HG03457 (cell line): ENCODE measurements at regions not wholly inside any gene's neighbourhood (a gene's known extent, or its start where the extent isn't known, plus 50 kb on each side); places are given as distances from the start of the nearest gene placed in this dataset.
"Not testable (repeated sequence)": the region's sequence is repeated elsewhere in the genome, so short reads cannot be mapped to it uniquely, and the experiment has no call there.

Experiments
- ATAC-seq: cut with Tn5 transposase; IDR thresholded peaks from one replicate; pipeline ENCODE4 v1.9.1; 2021; ENCODE audit warnings: moderate number of reproducible peaks; ENCODE audit not compliant: unreplicated experiment

DNA sequence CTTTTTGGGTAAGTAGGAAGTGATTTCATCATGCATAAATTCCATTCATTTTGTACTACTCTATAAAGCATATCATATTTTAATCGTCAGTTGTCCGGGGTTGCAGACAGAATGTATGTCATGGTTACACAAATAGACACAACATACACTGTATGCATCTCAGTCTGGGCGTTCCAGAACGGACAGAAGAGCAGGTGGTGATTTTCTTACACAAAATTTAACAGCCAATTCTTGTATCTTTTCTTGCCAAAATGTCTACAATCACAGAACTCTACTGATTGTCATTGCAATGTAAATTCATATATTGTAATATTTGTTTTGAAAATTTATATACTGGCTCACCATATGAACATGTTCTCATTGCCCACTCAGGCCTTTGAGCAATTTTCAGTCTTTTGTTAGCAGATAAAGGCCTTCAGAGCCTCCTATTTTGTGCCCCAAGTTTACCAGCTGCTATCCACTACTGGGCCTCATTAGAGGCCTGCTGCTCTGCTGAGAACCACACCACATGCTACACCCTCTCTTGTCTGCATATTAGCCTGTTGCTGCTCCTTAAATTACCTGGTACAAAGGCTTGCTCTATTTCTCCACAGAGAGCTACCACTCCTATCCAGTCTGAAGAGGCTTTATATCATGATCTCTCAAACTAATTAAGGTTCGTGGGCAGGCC, 61.5 kb downstream of the PRDM13 start:
- ATAC-seq = no peak

DNA sequence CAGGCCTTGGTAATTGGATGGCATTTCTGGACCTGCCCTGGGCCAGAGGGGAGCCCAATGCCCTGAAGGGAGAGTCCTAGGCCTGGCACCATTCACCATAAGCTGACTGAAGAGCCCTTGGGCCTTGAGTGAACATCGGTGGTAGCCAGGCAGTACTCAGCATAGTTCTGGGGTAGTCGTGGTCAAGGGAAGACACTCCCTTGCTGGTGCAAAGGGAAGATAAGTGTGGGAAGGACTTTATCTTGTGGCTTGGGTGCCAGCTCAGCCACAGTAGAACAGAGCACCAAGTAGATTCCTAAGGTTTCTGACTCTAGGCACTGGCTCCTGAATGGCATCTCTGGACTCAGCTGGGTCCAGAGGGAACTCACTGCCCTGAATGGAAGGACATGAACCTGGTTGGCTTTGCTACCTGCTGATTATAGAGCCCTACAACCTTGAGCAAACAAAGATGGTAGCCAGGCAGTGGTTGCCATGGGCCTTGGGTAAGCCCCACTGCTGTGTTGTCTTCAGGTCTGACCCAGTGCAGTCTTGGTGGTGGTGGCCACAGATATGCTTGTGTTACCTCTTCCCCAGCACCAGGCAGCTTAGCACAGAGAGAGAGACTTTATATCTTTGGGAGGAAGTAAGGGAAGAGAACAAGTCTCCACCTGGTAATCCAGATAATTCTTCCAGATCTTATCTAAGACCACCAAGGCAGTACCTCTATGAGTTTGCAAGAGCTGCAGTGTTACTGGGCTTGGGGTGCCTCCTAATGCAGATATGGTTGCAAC, 83.5 kb downstream of the PRDM13 start:
- ATAC-seq = no peak

DNA sequence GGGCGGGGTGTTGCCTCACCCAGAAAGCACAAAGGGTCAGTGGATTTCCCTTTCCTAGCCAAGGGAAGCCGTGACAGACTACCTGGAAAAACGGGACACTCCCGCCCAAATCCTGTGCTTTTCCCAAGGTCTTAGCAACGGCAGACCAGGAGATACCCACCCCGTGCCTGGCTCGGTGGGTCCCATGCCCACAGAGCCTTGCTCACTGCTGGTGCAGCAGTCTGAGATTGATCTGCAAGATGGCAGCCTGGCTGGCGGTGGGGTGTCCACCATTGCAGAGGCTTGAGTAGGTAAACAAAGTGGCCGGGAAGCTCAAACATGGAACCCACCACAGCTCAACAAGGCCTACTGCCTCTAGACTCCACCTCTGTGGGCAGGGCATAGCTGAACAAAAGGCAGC, 95.7 kb downstream of the PRDM13 start:
- ATAC-seq = not testable (repeated sequence)

DNA sequence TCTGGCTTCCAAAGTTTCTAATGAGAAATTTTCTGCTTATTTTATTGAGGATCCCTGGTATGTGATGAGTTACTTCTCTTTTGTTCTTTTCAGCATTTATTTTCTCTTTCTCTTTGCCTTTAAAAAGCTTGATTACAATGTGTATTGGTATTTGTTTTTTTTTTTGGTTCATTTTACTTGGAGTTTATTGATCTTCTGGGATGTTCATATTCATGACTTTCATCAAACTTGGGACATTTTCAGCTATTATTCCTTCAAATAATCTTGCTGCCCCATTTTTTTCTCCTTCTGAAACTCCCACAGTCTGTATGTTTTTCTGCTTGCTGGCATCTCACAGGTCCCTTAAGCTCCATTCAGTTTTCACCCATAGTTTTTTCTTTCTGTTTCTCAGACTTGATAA, 102.4 kb downstream of the PRDM13 start:
- no peak for ATAC-seq

DNA sequence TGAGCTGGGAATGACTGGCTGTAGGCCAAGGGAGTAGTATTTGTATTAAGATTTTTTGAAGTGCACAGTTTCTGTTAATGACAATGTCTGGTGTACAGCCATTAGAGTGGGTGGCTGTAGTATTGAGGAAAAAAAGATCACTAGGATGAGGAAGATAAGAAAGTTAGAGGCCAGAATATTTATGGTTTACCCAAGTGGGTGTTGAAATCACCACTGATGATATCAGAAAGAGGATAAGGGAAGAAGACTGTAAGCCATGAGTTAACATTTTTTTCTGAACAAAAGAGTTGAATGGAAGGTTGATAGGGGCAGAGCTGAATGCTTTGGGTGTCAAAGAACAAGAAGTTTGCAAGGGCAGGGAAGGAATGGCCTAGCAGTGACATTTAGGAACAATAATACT, 104.7 kb downstream of the PRDM13 start:
- no peak for ATAC-seq

DNA sequence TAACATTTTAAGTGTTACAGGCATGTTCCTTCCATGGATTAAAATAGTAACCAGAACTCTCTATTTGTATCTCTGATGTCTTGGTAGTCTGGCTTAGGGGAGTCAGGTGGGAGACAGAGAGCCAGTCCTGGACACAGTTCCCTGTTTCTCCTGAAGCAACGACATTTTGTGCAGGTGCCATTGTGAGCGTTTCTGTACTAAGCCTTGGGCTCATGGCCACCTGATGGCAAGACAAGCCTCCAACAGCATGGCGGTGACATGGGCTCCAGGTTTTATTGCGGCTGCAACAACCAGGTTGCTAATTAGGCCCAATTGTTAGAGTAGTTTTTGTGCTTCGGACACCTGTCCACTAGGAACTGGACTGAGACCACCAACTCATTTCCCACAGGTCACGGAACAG, 105.3 kb downstream of the PRDM13 start:
- no peak for ATAC-seq

DNA sequence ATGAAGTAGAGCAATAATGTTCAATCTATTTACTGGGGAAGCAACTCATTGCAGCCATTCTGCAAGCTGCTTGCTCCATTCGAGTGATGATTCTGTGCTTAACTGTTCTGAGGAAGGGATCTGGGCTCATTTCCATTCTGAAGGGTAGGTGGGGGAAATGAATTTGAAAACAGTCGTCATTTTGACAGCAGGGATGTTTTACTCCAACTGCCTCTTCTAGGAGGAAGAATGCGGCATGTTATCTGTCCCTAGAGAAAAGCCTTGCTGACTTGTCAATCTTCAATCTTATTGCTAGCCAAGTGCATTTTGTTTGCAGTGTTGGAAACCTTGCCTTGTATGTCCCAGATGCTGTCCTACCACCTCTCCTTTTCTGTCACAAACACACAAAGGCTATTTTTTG, 105.9 kb downstream of the PRDM13 start:
- no peak for ATAC-seq

DNA sequence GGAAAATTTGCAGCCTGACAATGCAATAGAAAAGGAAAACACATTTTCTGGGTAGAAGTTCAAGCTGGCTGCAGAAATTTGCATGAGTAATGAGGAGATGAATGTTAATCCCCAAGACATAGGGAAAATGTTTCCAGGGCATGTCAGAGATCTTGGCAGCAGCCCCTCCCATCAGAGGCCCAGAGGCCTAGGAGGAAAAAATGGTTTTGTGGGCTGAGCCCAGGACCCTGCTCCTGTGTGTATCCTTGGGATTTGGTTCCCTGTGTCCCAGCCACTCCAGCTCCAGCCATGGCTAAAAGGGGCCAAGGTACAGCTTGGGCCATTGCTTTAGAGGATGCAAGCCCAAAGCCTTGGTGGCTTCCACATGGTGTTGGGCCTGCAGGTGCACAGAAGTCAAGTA, 115.4 kb downstream of the PRDM13 start:
- not testable (repeated sequence) for ATAC-seq

DNA sequence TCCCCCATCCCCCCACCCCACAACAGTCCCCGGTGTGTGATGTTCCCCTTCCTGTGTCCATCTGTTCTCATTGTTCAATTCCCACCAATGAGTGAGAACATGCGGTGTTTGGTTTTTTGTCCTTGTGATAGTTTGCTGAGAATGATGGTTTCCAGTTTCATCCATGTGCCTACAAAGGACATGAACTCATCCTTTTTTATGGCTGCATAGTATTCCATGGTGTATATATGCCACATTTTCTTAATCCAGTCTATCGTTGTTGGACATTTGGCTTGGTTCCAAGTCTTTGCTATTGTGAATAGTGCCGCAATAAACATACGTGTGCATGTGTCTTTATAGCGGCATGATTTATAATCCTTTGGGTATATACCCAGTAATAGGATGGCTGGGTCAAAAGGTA, 123.6 kb downstream of the PRDM13 start:
- not testable (repeated sequence) for ATAC-seq

DNA sequence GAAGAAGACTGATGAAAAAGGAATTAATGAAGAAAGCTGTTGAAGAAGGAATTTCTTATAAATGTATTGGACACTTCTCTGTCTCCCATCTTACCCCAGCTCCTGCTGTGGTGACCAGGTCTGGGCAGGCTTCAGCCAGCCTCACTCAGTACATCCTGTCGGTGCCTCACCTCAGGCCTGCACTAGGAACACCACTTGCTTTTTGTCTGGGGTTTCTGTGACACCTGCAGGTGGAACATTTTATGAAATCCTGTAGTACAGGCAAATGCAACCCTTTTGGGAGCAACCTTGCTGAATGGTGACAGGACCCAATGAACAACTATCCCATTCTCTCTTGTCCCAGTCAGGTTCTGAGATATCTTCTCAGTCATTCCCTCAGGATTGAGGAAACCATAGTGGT, 129.7 kb downstream of the PRDM13 start:
- ATAC-seq = no peak

DNA sequence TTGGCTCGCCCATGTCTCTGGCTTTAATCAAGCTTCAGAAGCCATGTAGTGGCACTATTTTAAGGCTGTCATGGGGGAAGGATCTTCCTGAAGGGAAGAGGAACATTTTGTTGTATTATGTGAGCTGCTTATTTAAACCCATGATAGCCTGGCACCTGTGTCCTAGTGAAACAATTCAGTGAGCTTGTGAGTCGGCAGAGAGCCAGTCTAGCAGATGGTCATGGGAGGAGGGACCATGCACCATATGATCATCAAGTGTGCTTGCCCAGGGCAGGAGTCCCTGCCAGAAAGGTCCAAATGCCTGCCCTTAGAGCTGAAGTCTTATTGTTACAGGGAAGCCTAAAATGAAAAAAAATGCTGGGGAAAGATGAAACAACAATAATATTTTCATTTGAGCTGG, 132.9 kb downstream of the PRDM13 start:
- no peak for ATAC-seq

DNA sequence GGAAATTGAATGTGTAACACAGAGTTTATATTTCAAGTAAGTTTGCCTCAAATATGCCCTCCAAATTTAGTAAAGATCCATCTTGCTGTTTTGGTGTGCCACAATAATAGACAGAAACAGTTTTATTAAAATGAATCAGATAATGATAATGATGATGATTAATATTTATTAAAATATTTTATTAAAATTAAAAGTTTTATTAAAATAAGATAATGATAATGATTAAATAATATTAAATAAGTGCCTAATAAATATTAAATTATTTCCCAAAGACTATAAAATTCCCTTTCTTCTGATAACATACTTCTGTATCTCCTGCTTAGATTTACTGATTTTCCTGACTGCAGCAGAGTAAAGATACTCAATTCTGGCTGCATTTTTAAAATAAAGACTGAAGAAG, 134.5 kb downstream of the PRDM13 start:
- no peak for ATAC-seq

DNA sequence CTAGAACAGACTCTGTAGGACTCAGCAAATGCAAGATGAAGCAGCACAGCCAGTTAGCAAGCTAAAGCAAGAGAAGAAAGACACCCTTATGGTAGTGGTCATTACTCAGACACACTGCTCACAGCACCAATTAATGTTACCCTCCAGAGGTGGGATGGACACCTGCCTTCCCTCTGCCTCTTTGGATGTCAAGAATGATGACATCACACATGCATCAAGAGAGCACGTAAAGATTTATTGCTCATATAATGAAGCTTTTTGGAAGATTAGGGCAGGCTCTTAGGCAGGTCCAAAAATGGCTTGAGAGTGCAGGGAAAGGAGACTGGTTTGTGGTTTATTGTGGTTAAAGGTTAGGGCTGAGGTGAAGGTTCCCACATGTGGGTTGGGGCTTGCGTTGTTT, 137.0 kb downstream of the PRDM13 start:
- ATAC-seq = no peak

DNA sequence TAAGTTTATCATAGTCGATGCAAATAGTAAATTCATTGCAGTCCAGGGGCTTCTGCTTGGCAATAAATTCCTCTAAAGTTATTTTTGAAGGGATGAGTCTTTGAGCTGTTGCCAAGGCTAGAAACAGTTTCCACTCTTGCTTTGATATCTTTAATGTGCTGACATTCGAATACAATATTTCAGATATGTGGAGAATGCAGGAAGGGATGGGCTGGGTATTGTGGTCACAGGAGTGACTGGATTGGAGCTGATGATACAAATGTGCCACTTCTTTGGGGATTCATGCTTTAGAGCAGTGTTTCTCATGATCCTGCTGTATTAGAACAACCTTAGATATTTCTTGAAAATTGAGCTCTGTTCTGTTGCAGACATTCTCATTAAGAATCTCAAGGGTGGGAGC, 139.0 kb downstream of the PRDM13 start:
- no peak for ATAC-seq

DNA sequence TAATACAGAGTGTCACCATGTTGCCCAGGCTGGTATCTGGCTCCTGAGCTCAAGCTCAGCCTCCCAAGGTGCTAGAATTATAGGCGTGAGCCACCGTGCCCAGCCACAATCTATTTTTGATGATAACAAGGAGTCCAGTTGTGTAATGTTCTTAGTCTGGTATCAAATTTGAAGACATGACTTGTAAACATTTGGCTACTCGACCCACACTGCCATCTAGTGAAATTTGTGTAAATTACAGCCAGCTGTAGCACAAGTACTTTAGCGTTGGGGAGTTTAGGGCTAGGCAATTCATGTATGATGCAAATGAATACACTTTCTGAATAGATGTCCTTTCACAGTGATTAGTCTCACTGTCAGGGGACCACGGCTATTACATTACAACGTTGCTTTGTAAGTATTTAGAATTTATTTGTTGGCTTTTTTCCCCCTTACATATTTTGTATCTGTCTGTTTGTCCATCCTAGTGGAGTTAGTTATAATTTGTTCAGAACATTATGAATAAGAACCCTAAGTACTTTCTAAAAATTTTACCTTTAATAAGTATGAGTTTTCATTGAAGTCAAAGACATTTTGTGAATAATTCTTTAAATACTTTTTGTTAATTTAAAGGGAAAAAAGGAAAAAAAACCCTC, 139.7 kb downstream of the PRDM13 start:
- ATAC-seq = peak; percentile 89

DNA sequence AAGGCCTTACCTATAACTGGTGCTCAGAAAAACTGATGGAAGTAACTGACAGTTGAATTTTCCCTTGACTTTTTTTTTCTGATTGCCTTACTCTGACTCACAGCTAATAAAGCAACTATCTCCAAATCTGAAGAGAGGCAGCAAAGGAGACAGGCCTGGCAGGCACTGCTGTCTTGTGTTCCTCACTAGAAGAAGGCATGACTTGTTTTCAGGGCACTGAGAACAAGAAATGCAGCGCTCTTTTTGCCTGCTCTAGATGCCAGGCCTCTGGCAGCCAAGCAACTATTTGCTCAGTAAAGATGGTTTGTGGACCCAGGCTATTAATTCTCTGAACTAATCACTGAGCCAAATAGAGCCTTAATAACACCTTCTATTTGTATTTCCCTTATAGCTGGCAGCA, 155.1 kb downstream of the PRDM13 start:
- ATAC-seq = no peak

DNA sequence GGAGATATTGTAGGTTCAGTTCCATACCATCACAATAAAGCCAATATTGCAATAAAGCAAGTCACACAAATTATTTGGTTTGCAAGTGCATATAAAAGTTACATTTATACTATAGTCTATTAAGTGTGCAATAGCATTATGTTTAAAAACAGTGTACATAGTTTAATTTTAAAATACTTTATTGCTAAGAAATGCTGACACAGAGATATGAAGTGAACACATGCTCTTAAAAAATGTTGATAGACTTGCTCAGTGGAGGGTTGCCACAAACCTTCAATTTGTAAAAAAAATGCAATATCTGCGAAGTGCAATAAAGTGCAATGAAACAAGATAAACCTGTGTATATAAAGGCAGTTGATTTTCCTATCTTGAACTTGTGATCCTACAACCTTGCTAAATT, 161.5 kb downstream of the PRDM13 start:
- ATAC-seq = no peak

DNA sequence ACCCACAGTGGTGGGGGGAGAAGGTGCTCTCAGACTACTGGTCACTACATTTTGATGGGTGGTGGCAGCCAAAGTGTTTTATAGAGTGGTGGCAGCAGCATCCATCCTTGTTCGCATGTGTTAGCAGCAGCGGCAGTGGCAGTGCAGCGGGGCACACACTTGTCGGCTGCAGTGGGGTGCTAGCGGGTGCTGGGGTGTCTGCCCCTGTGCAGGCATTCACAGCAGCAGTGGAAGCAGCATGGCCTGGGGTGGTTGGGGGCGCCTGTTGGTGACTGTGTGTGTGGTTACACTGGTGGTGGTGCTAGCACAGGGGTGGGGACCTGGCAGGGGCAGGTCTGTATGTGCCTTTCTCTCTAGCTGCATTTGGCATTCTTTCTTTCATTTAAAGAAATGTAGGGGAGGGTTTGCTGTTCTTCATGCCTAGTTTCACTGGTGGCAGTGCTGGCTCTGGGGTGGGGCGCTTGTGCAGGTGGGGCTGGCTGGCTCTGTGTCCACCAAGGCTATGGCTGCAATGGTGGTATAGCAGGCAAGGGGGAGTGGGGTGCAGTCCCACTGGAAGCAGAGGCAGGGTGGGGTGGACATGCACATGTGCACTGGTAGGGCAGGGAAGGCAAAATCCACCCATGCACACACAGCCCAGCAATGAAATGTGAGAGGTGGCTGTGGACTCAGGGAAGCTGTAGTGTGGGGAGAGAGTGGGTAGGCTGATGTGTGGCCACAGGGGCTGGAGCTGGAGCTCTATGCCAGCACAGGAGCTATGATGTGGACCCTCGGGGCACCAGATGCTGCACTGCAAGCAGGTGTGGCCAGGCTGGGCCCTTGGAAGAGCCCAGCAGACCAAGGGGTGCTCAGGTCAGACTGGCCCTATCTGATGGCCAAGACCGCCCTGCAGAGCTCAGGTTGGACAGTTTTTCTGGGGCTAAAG, 173.3 kb downstream of the PRDM13 start:
- ATAC-seq = no peak

DNA sequence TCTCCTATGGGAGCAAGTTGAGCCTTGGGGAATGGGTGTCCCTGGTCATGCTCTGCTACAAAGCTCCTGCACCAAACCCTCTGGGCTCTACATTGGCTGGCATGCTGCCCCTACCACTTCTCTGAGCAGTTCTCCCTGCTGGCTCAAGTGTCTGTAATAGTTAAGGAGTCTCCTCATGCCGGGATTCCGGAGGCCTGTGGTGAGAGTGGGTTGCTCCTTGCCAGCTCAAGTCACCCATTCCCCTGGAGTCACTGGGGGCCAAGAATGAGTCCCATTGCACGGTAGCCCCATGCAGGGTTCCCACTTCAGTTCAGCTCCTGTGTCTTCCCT, 173.9 kb downstream of the PRDM13 start:
- ATAC-seq = no peak

DNA sequence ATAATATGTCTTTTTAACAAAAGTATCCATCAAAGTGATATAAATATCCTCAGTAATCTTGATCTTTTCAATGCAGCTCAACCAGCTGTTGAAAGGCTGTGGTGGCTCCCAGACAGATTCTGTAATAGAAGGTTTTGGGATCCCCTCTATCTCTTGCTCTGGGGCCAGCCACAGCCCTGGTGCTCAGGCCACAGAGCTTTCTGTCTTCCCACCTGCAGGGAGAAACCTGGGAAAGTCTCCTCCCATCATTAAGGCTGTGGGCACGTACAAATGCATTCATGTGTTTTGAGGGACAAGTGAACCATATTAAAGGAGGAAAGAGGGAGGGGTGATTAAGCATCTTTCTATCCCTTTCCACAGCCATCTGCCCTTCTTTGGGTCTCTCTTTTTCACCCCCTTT, 183.1 kb downstream of the PRDM13 start:
- ATAC-seq = no peak

DNA sequence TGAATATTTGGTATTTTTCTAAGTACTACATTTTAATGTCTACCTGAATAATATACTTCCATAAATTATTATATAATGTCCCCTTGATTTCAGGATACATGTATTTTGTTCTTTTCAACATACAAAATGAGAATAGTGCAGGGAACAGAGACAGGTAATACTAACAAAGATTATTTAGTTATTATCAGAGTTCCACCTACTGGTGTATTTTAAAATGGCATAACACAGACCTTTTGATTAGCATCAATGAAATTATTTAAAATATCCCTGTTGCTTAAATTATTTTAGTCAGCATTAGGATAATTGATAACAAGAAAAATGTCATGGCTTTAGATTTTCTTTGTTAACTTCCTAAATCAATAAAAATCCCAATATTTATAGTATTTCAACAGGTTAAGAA, 184.0 kb downstream of the PRDM13 start:
- no peak for ATAC-seq
